C4-2B (cell line): ENCODE measurements at regions not wholly inside any gene's neighbourhood (a gene's known extent, or its start where the extent isn't known, plus 50 kb on each side); places are given as distances from the start of the nearest gene placed in this dataset.
"Not testable (repeated sequence)": the region's sequence is repeated elsewhere in the genome, so short reads cannot be mapped to it uniquely, and the experiment has no call there.

Experiments
- H3K27ac ChIP-seq: fragments of 450-650 bp; 2 replicates; pipeline ENCODE4 v1.5.1; 2017
- CTCF ChIP-seq: fragments of 450-650 bp; conservative IDR thresholded peaks from 2 replicates; pipeline ENCODE4 v1.5.1; 2017; ENCODE audit warnings: mild to moderate bottlenecking
- ZFX ChIP-seq: fragments of 450-650 bp; IDR thresholded peaks from 2 replicates; pipeline ENCODE4 v1.6.1; 2017

DNA sequence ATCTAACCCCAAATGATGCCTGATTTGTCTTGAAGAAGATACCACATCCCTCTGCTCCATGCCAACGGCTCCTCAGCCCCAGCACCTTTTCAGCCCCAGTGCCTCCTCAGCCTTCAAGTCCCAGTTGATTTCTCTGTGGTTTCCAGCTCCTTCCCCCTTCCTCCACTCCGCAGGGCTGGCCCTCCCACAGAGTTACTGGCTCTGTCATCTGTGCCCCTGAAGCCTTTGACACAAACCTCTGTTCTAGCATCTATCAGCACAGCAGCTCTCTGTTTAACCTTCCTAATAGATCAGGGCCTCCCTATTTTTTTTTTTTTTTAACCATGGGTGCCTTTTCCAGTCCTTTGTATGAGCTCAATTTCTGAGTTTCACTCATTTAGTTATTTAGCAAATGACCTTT lies 201.3 kb upstream of the CXCR4 start:
- no peak for TF ChIP-seq ZFX
- no peak for TF ChIP-seq CTCF
- no peak overlapping the region for H3K27ac ChIP-seq

DNA sequence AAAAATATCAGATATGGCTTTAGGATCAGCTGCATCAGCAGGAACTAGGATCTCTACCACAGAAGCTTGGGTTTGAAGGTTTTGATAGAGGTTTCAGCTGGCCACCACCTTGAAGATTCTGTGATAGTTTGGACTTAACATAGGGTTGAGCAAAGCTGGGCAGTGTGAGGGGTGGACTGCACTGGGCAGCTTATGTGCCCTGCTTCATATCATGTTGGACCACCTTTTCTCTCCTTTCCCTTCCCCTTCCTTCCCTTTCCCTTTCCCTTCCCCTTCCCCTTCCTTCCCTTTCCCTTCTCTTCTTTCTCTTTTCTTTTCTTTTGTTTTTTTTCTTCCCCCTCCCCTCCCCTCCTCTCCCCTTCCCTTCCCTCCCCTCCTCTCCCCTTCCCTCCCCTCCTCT lies 196.3 kb upstream of the CXCR4 start:
- H3K27ac ChIP-seq = no peak overlapping the region
- no peak for TF ChIP-seq CTCF
- TF ChIP-seq ZFX = no peak

DNA sequence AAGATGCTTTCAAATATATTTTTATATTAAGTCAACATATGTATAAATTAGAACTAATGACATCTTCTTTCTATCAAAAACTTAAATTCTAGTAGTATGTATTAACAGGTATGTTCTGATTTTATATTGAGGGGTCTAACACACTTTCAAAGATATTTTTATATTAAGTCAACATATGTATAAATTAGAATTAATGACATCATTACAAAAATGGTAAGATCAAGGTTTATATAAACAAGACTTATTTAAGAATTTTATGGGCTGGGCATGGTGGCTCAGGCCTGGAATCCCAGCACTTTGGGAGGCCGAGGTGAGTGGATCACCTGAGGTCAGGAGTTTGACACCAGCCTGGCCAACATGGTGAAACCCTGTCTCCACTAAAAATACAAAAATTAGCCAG lies 194.6 kb upstream of the CXCR4 start:
- H3K27ac ChIP-seq = not testable (repeated sequence)

DNA sequence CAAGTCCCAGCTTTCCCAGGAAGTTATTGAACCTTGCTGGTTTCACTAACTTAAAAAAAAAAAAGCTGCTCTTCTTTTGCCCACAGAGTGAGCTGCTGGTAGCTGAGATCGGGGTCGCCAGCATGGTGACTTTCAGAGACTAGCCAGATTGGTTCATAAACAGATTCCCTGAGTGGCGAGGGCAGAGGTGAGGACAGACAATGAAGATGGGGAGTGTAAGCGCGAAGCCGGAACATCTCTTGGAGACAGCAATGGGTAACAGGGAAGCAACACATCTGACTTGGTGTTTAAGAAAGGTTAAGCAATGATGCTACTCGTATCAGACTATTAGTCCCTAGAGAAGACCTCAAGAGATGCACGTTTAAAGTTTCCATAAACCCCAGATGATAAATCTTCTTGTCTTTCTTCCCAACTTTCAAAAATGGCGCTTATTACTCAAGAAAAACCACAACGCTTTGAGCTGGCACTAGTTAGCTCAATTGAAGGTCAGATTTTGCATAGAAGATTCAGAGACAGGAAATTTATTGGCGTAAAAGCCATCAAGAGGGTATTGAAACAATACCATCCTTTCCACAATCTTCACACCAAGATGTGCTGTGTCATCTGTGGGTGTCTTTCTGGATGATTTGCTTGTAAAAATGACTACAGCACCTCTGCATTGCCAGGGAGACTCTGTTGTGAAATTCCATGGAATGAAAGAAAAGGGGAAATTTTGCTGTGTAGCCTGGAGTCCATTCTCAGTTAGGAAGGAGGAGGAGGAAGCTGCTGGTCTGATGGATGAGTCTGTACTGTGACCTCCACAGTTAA lies 193.1 kb upstream of the CXCR4 start:
- TF ChIP-seq CTCF = no peak
- H3K27ac ChIP-seq = no peak overlapping the region

DNA sequence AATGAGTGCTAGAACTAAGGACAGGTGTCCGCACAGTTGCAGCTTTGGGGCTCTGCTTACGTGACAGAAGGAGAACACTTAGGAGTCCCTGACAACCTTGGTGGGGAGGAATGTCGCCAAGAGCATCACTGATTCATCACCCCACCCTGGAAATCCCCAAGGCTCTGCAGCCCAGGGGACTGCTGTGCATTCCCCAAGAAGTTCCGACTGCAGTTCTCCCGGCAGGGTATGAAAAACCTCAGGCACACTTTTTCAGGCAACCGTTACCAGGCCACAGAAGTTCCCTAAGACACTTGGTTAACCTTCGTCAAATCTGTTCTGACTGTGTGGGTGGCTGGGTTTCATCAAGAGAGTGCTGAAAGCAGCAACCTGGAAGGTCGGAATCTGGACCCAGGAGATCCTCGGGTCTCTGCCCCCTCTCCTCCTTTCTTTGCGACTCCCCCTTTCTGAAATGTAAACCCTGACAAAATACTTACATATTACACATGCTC lies 192.1 kb upstream of the CXCR4 start:
- no peak overlapping the region for H3K27ac ChIP-seq
- TF ChIP-seq ZFX = no peak
- no peak for TF ChIP-seq CTCF

DNA sequence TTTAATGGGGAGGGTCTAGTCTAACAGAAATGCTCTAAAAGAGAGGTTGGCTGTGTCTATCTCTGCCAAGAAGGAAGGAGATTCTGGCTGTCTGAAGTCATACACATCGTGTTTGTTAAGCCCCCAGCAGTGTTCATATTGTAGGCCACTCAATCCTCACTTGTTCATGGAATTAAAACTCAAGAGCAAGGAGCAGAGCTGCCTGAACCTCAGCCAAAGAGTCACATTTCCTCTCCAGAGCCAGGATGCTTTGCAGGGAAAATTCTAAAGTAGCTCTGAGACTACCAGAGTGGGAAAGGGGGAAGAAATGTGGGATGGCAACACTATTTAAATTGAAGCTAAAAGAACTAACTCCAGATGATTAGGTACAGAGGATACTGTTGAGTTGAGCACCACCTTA lies 190.7 kb upstream of the CXCR4 start:
- no peak overlapping the region for H3K27ac ChIP-seq
- no peak for TF ChIP-seq CTCF
- no peak for TF ChIP-seq ZFX

DNA sequence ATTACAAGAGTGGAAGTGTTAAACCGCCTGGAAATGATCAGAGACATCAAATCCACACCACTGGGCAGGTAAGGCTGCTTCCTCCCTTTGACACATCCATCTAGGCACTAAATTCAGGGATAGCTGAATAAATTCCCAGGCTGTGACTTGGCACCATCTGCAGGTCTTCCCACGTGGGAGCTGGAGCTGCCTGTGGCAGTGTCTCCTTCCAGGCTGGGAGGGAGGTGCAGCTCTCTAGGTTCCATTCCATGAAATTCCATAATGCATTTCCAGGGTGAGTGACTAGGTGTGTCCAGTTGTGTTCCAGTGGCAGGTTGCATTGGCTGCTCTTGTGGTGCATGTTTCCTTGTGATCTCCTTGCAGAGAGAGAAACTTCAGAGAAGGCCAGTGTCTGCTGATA lies 188.9 kb upstream of the CXCR4 start:
- no peak overlapping the region for H3K27ac ChIP-seq
- TF ChIP-seq ZFX (no peak), CTCF (no peak)
